ENCODE measurements at regions not wholly inside any gene's neighbourhood (a gene's known extent, or its start where the extent isn't known, plus 50 kb on each side); places are given as distances from the start of the nearest gene placed in this dataset.
"Not testable (repeated sequence)": the region's sequence is repeated elsewhere in the genome, so short reads cannot be mapped to it uniquely, and the experiment has no call there.

DNA sequence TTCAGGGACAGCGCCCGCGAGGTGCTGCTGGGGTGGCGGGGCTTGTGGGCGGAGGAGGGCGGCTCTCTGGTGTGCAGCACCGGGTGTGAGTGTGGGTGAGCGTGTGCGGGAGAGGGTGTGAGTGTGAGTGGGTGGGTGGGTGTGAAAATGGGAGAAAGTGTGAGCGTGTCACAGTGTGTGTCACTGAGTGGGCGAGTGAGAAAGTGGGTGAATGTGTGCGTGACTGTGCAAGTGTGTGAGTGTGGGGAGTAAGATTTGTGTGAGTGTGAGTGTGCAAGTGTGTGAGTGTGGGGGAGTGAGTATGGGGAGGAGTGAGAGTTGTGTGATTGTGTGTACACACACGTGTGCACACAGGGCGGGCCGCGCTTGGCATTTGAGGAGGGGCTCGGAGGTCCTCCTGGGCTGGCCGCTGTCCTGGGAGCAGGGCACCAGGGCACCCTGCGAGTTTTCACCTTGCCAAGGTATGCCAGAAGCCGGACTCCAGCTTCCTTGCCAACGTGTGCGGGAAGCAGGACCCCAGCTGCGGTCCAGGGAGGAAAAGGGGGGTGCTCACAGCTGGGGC is 63.1 kb upstream of the DPP6 start:
- TF ChIP-seq ZFHX2 (tag by site-specific recombination; conservative IDR thresholded peaks at IDR 0.05) (peak; percentile 48; the same call in 1 of the 2 replicates), EGR2 (tag by site-specific recombination; IDR thresholded peaks at IDR 0.05; ENCODE audit: low read depth) (peak; percentile 61; the same call in 1 of the 2 replicates)
- CTCF ChIA-PET, result not testable (repeated sequence)

DNA sequence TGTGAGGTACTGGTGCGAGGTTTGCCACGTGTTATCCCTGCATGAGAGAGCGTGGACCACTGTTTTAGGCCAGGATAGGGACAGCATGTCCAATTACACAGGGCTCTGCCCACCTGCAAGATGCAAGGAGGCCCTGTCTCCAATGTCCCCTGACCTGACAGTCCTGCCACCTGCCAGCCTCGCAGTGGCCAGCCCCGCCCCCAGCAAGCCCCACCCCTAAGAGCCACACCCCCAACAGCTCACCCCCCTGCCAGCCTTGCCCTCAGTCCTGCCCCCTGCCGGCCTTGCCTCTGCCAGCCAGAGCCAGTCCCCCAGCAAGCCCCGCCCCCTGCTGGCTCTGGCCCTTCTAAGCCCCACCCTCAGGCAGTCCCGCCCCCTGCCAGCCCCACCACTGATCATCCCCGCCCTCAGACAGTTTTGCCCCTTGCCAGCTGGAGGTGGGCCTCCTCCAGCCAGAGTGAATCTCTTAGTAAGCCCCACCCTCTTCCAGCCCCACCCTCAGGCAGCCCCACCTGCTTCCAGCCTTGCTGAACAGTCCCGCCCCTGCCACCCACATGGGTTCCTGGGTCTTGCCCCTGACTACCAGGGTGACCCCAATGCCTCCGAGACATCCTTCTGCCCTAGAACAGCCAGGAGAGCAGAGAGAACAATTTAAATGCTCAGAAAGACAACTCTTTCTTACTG is 62.3 kb upstream of the DPP6 start:
- H3K27ac ChIP-seq (ENCODE audit: extremely low read depth, low read depth, low read length); POLR2A ChIA-PET; H3K36me3 ChIP-seq (ENCODE audit: control insufficient read depth in 2 of 2, insufficient read depth in 1 of 2, low read length in 2 of 2); H3K4me3 ChIP-seq (ENCODE audit: low read depth, low read length); H3K4me1 ChIP-seq (ENCODE audit: control insufficient read depth, insufficient read depth, low read length); H3K9me3 ChIP-seq (ENCODE audit: control insufficient read depth, insufficient read depth, low read depth, low read length); CTCF ChIA-PET: not testable (repeated sequence)

More for the DNA sequence above, 63.1 kb upstream of the DPP6 start:
- H3K27ac ChIP-seq (ENCODE audit: extremely low read depth, low read depth, low read length); H3K4me3 ChIP-seq (ENCODE audit: low read depth, low read length); H3K4me1 ChIP-seq (ENCODE audit: control insufficient read depth, insufficient read depth, low read length); POLR2A ChIA-PET; H3K36me3 ChIP-seq (ENCODE audit: control insufficient read depth in 2 of 2, insufficient read depth in 1 of 2, low read length in 2 of 2); H3K9me3 ChIP-seq (ENCODE audit: control insufficient read depth, insufficient read depth, low read depth, low read length): not testable (repeated sequence)

DNA sequence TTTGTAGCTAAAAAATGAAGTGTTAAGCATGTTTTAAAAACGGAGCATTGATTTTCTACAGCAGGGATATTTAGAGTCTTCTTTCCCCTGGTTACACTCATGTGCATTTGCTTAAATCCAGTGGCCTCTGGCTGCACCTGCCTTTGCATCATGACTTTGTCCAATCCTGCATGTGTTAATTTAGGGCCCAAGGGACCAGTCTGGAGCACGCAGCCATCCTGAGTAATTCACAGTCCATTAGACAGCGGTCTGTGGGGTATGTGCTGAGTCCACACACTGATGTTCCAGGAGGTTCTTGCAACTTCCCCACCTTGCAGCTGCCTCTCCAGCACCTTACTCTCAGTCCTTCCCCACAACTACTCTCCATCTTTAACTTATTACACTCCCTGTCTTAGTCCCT is 60.7 kb upstream of the DPP6 start:
- H3K4me3 ChIP-seq (ENCODE audit: low read depth, low read length); CTCF ChIA-PET; H3K36me3 ChIP-seq (ENCODE audit: control insufficient read depth in 2 of 2, insufficient read depth in 1 of 2, low read length in 2 of 2); H3K9me3 ChIP-seq (ENCODE audit: control insufficient read depth, insufficient read depth, low read depth, low read length); H3K27ac ChIP-seq (ENCODE audit: extremely low read depth, low read depth, low read length); H3K4me1 ChIP-seq (ENCODE audit: control insufficient read depth, insufficient read depth, low read length); POLR2A ChIA-PET: not testable (repeated sequence)

- H3K4me1 ChIP-seq (ENCODE audit: control insufficient read depth, insufficient read depth, low read length); H3K4me3 ChIP-seq (ENCODE audit: low read depth, low read length); H3K27ac ChIP-seq (ENCODE audit: extremely low read depth, low read depth, low read length); POLR2A ChIA-PET; CTCF ChIA-PET; H3K36me3 ChIP-seq (ENCODE audit: control insufficient read depth in 2 of 2, insufficient read depth in 1 of 2, low read length in 2 of 2); H3K9me3 ChIP-seq (ENCODE audit: control insufficient read depth, insufficient read depth, low read depth, low read length): not testable (repeated sequence)
These were observed 58.8 kb upstream of the DPP6 start for GRCh38 chr7:153993402-153993801.

- H3K4me3 ChIP-seq (ENCODE audit: low read depth, low read length); H3K36me3 ChIP-seq (ENCODE audit: control insufficient read depth in 2 of 2, insufficient read depth in 1 of 2, low read length in 2 of 2); H3K4me1 ChIP-seq (ENCODE audit: control insufficient read depth, insufficient read depth, low read length); H3K27ac ChIP-seq (ENCODE audit: extremely low read depth, low read depth, low read length); CTCF ChIA-PET; POLR2A ChIA-PET; H3K9me3 ChIP-seq (ENCODE audit: control insufficient read depth, insufficient read depth, low read depth, low read length): not testable (repeated sequence)
These were observed 53.3 kb upstream of the DPP6 start for GRCh38 chr7:153998896-153999295.
